NCI-H146 treated with DMSO at 0.1 percent for 48 hours (cell line): ENCODE measurements at regions not wholly inside any gene's neighbourhood (a gene's known extent, or its start where the extent isn't known, plus 50 kb on each side); places are given as distances from the start of the nearest gene placed in this dataset.

Experiments
- DNase-seq: peaks from one replicate; lab custom pipeline; 2025; ENCODE audit not compliant: unreplicated experiment; lab: John Stamatoyannopoulos, UW

DNA sequence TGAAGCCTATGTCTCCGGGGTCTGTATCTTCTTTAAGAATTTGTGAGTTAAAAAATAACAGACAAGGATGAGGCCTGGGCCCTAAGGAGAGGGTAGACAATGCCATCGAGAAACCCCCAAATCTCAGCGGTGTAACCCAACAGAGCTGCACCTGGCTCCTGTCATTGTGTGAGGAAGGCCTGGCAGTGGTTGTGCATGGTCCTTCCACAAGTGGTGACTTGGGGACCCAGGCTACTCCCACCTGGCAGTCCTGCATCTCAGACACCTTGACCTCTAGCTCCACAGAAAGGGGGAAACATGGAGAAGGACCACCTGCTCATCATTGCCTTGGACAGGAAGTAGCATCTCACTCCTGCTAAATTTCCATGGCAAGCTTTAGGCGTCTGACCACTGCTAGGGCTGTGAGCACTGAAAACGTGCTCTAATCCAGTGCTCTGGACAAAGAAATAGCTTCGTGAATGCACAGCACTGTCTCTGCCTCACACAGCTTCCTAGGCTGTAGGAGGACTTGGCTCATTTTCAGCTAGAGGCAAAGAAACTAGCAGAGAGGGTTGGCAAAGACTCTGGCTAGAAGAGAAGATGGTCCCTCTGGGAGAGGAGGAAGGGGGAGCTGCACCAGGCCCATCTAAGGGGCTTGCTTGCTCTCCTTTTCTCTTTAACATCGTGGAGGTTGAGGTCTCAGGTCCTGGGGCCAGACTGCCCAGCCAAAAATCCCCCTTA lies 273.9 kb upstream of the ZMIZ1 start:
- DNase-seq, result no peak

DNA sequence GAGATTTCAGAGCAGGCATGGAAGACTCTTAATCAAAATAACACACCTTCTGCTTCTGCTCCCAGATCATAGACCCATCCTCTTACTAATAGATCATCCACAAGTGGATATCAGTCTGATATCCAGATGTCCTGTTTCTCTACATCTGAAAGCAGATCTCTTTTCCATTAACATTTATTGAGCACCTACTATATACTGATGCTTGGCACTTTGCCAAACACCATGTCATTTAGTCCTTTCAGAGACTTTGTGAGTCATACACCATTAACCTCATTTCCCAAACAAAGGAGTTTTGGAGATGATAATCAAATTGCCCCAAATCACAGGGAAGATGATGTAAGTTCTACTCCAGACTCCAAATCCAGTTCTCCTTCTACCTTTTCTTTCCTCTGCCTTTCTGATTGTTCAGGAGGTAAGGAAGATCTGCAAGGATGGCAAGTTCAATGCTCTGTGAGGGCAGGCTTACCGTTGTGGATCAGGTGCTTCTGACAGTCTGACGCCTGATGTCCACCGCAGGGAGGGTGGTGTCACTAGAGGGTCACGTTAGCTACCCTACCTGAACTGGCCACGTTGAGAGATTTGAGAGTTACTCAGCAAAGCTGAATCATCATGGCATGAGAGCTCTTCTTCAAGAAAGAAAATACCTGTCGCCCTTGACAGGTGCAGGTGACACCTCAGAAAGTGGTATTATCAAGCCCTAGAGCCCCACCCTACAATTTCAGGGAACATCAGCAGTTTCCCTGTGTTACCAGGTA lies 269.6 kb upstream of the ZMIZ1 start:
- no peak for DNase-seq

DNA sequence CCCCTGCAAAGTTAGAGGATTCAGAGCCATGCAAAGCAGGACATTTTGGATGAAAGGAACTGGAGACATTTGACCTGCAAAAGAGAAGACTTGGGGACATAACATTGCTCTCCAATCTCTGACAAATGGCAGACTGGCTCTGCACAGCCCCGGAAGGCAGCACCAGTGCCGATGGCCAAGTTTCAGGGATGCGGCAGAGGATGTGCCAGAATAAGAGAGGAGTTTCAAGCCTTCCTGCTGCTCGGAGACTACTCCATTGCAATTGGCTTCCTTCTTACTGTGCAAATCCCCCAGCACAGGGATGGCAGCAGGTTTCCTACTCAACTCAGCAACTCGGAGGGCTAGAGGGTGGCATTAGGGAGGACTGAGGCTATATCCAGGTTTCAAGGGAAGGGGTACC lies 268.8 kb upstream of the ZMIZ1 start:
- no peak for DNase-seq

DNA sequence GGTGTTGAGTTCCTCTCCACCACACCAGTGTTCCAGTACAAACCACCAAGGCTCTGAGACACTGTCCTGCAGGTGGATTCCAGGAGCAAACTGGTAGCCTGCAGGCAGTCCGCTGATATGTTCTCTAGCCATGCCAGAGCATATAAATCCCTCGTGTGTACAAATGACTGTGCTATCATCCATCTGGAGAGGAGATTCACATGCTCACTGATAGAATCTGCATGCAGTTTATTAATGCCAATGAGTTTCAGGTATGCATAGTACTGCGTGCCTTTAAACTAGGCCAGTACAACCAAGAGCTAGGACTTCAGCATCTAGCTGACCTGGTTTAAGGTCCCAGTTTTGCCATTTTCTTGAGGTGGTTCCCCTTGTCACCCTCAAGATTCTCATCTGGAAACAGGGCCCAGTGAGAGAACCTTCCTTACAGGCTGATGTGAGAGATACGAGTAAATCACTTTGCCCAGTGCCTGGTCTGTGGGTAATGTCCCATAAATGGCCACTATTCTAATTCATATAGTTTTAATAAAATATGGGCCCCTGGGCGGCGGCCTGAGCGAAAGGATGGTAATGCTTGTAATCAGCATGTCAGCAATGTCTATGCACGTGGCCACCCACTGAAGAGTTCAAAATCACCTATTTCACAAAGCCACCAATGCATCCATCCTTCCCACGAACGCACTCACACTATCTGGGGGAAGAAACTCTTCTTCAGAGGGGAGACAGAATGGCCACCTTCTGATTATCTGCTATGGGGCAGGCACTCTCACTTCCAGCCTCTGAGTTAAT lies 268.0 kb upstream of the ZMIZ1 start:
- DNase-seq, result no peak

DNA sequence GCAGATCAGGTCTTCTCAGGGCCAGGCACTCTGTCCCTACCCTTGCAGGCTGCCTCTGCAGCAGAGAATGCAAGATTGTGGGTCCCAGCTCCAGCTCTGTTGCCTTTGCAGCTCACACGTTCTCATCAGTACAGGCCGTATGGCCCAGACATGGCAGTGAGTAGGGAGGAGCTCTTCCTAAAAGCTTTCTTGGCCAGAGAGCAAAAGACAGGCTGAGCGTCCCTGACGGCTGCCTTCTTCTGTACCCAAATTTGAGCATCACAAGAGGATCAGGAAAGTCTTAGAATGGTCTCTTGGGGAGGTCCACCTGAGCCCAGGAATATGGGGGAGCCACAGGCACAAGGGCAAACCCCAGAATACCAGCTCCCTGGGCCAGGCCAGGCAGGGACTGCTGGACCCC lies 266.3 kb upstream of the ZMIZ1 start:
- DNase-seq, result no peak

DNA sequence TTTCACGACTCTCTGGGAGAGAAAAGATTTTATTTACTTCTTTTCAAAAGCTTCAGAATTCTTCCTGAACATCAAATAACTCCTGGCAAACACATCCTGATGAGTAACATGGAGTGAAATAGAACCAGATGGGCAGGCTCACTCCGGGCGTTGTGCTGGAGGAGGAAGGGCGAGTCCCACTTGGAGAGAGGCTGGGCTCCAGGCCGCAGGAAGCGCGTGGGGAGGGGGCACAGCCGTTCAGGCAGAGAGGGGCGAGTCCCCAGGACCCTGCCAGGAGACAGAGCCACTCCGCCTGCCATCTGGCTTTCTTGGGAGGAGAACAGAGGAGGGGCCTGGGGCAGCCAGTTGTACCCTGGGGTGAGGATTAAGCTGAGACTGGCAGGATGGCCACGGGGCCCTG lies 265.9 kb upstream of the ZMIZ1 start:
- DNase-seq, result no peak

DNA sequence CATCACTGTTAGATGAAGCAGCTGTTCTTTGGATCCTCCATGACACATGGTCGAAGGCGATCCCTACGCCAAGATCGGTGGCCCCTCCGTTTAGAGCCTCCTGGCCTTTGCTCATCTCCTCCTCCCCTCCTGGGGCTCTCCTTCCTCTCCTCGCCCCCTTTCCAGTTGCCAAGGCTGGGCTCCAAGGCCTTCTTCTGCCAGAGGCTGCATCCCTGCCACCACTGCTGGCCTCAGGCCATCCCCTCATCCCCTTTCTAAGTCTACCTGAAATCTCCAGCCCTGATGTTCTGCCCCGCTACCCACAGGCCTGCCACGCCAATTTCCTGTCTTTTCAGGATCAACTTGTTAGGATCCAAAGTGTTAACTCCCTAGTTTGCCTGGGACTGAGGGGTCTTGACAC lies 265.1 kb upstream of the ZMIZ1 start:
- DNase-seq, result no peak

DNA sequence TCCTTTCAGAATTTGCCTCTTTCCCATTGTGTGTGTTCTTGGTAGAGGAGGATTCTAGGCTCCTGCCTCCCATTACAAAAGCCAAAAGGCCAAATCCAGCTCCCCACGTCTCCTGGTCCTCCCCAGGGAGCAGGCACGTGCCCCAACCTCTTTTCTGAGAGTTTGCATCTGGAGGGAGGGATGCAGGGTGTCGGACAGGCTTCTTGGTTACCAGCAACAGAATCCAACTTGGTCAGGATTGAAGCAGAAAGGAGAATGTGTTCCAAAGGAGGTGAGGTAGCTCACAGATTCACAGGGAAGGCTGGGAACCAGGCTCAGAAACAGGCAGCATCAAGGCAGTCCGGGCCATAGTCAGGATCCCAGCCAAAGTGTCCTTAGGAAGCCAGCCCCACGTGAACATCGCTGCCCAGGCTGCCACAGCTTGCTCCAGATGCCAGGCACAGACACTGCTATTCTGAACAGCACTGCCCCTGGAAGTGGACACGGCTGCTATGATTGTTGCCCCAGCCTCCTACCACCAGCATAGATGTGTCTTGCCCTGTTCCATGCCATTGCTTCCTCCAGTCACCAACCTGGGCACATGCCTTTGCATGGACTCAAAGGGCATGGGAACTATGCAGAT lies 264.2 kb upstream of the ZMIZ1 start:
- no peak for DNase-seq

DNA sequence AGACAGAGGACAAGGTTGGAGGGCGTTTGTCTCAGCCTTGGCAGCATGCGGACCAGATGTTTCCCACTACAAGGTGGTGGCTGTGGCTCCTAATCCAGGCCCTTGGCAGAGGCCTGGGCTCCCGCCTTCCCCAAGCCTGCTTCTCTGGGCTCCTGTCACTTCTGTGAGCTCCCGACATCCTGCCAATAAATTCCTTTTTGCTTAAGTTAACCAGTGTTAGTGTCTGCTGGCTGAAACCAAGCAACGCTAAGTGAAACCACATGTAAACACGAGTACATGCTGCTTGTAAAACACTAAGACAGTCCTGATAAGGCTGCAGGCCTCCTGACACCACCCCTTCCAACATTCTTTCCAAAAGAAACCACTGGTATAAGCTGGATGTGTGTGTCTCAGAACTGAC lies 263.6 kb upstream of the ZMIZ1 start:
- DNase-seq, result no peak

DNA sequence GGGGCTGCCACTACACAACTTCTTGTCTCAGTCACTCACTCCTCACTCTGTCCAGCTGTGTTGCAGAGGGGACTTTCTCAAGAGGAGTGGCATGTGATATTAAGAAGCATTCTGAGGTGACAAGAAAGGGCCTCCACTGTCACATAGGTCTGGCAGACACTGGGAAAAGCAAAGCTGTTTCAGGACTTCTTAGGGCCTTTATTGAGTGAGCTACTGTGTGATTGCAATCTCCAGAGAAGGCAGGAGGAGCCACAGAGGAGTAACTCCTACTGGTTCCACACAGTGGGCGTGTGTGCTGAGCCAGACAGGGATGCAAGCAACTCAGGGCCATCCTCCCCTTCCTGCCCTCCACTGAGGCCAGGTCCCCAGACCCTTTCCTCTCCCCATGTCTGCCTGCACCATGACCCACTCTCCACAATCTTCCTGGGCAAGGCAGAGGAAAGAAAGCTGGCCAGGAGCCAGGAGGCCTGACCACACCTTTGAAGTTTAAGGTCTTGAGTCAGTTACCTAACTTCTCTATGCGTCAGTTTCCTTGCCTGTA lies 262.0 kb upstream of the ZMIZ1 start:
- no peak for DNase-seq

DNA sequence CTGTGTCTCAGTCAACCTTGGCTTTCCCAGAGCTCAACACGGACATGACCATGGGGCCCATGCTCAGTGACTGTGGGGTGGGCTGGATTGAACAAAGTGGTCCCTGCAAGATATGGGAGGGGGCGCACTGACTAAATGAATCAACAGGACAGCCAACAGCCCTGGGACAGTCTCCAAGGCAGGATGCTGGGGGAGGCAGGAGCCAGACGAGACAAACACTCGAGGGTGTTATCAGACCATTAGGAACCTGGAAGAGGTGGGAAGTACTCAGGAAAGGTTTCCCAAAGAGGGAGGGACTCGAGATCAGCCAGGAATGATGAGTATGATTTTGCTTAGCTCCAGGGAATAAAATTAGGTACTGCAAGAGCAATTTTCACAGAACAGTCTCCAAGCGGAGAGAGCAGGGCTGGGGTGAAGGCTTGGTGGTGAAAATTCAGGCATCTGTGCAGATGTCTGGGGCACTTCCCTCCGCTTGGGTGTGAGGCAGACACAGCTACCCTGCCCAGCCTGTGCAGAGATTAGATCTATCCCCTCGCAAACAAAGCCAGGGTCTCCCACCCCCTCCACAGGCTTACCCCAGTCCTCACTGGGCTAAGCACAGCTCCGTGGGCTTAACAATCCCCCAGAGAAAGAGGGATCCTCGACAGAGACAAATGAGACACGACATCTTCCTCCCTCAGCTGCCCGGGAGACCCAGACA lies 261.1 kb upstream of the ZMIZ1 start:
- no peak for DNase-seq

DNA sequence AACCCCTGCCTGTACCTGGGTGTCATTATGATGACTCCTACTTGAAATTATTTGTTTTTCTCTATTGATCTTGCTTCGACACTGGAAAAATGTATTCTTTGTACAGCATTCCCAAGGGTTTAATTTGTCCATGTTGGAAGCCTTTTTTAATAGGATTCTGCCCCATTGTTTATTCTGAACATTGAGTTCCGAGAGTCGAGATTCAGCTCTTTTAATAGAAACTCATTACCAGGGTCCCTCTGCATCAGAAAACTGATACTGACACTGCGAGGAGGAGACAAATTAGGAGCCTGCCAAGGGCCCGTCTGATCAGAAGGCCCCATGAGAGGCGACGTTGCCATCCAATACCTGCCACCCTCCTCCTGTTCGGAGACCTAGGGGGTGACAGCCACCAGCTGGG lies 260.5 kb upstream of the ZMIZ1 start:
- DNase-seq, result no peak

DNA sequence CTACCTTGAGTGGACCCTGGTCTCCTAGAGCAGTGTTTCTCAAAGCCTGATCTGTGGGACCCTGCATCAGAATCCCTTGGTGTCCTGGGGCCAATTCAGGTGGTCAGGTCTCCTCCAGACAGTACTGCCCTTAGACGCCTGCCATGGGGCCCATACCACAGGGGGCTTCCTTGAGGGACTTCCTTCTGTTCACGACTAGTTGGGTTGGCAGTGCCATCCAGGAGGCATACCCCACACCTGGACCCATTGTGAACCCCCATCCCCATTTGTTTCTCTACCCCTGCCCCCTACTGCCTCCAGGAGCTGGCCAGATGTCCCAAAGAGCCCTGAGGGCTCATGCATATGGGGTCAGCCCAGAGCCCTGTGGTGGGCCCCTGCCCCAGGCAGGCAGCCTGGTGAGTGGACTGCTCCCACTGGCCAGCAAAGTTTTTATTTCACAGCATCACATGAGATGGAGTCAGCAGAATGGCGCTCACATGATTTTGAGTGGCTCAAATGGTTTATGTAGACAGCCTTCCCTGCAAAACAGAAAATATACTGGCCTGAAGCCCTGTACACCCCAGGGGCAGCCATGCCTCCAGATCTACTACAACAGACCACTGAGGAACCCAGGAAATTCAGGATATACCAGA lies 259.9 kb upstream of the ZMIZ1 start:
- DNase-seq, result no peak

DNA sequence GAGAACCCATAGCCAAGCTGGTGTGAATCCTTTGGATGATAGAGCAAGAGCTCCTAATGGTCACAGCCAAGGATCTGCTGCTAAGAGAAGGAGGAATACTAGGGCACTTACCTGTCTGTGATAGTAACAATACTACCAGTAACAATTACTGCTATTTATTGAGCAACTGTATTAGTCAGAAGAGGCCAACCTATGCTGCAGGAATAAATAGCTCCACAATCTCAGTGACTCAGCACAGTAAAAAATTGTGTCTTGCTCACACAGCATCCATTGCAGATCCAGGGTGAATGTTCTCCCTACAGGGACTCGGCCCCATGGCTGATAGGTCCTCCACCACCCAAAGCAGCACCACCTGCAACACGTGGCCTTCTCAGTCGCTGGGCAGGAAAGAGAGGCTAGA lies 257.6 kb upstream of the ZMIZ1 start:
- DNase-seq, result no peak

DNA sequence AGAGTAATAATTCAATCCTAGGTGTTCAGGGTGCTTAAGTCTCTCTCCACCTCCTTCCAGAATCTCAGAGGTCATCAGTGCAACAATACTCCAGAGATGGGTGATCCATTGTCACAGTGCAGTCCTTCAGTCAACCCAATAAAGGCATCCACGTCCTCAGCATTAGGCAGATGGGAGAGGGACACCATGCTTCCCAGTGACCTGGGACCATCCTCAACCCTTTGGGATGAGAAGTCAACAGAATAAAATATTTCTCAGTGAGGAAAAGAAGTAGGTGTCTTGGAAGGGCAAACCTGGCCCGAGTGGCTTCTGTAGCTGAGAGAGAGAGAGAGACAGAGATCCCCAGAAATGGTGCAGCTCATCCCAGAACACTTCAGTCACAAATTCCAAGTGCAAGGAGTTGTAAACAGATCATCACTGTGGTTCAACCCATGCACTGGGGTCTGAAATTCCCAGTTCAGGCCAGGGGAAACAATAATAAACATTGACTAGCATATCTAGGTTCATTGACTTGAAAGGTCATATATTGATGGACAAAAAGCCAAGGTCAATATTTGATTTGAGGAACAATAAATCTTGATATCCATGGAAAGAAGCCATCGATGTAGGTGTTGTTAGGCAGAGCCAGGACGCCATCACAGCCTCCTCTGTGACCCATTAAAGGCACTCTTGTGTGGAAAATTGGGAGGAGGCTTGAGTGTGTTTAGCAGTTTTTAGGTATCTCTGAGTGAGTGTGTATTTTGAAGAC lies 256.0 kb upstream of the ZMIZ1 start:
- DNase-seq, result no peak

DNA sequence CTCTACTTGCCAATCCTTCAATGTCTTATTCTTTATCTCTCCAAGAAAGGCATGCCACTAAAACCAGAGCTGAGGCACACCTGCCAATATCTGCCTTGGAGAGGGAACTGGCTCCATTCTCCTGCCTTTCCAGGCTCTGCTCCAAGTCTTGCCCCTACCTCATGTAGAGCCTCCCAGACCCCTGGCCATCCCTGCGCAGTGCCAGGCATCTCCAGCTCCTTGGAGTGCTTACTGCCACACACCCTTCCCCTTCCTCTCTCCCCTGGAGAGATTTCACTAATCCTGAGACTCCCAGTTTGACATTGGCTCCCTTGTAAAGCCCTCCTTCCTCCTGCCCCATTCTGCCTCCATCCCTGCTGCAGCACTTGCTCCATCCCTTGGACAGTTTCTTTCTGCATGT lies 255.2 kb upstream of the ZMIZ1 start:
- DNase-seq, result no peak

DNA sequence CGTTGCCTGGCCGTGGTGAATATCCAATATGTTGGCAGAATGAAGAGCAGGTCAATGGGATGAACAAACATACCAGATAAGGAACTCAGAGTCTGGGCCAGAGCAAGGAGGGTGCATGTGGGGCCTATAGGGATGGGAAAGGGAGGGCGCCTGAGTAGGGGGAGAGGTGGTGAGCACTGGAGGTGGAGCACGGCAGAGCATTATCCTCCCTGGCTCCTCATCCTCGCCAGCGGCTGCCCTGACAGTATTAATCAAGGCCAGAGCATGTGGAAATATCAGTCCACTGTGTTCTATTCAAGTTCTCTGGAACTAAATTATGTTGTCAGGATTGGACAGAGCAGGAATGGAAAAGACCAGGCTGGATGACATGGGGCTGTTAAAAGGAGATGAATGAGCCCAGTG lies 254.8 kb upstream of the ZMIZ1 start:
- no peak for DNase-seq

DNA sequence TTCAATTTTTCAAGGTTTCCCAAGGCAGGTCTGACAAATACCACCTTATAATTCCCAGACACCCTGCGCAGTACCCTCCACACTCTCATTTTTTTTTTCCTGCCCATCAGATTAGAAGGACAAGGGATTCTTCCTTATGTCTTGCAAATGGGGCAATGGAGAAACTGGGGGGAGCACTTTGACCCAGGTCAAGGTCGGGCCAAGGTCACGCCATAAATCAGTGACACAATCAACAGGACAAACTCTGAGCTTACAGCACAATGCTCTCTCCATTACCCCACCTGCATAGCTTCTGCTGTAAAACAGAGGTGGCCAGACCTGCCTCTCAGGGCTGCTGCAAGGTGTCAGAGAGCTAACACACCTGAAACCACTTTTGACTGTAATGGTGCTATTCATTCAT lies 254.4 kb upstream of the ZMIZ1 start:
- no peak for DNase-seq

DNA sequence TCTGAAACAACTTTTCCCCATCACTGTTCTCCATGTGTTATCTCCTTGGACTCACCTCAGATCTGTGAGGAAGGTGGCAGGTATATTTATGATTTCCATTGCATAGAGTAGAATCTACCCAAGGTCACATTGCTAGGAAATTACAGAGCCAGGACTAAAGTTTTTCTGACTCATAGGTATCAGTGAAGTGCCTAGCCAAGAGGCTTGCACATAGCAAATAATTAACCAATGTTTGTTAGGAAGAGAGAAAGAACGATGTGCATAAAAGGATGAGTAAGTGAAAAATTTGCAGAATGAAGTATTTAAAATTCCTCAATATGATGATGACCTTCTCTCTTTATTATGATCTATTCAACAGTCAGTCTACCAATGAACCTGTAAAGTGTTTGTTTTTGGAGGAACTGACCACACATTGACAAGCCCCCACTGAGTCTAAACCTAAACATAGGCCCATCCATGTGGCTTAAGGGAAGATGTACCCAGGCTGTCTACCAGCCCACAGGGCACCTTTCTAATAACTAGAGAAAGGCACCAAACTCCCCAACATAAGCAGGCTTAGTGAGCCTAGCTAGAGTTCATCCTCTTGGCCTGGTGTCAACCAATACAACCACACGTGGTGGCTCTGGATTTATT lies 252.9 kb upstream of the ZMIZ1 start:
- DNase-seq, result no peak
